Astrocyte of the spinal cord (primary cell): ENCODE measurements at regions not wholly inside any gene's neighbourhood (a gene's known extent, or its start where the extent isn't known, plus 50 kb on each side); places are given as distances from the start of the nearest gene placed in this dataset.

Source experiments
- DNase-seq: peaks from one replicate; pipeline ENCODE4 v3.0.0; 2011; ENCODE audit warnings: low read depth, low spot score
- H3K4me3 ChIP-seq: 2 replicates; pipeline ENCODE4 v1.5.1; 2011; ENCODE audit warnings: low read depth, mild to moderate bottlenecking, low read length, moderate library complexity
- in situ Hi-C: cut with HindIII; loops from 2 replicates; pipeline ENCODE4 v1.10.0; 2017; ENCODE audit warnings: low sequenced_read_pairs
- TF ChIP-seq, protein P1 (sequence below): IDR thresholded peaks from 2 replicates; pipeline ENCODE4 v1.5.1; 2012; ENCODE audit warnings: low read depth, mild to moderate bottlenecking, low read length, inconsistent platforms

DNA sequence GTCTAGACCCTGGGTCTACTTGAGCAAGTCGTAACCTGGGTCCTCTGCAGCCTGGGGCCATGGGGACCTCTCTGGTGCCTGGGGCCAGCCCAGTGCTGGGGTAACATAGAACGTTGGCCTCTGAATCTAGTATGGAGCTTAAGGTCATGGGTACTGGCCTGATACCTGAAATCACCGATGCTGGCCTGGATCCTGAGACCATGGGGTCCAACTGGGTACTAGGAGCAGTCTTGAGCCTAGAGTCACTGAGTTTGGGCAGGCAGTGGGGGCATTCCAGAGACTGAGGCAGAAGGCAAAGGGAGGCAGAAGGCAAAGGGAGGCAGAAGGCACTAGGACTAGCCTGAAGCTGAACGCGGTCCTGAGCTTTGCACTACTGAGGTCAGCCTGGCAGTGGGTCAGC, 1121.1 kb upstream of the PRR20A start:
- TF ChIP-seq, protein P1, sequence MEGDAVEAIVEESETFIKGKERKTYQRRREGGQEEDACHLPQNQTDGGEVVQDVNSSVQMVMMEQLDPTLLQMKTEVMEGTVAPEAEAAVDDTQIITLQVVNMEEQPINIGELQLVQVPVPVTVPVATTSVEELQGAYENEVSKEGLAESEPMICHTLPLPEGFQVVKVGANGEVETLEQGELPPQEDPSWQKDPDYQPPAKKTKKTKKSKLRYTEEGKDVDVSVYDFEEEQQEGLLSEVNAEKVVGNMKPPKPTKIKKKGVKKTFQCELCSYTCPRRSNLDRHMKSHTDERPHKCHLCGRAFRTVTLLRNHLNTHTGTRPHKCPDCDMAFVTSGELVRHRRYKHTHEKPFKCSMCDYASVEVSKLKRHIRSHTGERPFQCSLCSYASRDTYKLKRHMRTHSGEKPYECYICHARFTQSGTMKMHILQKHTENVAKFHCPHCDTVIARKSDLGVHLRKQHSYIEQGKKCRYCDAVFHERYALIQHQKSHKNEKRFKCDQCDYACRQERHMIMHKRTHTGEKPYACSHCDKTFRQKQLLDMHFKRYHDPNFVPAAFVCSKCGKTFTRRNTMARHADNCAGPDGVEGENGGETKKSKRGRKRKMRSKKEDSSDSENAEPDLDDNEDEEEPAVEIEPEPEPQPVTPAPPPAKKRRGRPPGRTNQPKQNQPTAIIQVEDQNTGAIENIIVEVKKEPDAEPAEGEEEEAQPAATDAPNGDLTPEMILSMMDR = no peak
- in situ Hi-C loops = no loop called here
- H3K4me3 ChIP-seq = no peak overlapping the region
- DNase-seq = no peak

DNA sequence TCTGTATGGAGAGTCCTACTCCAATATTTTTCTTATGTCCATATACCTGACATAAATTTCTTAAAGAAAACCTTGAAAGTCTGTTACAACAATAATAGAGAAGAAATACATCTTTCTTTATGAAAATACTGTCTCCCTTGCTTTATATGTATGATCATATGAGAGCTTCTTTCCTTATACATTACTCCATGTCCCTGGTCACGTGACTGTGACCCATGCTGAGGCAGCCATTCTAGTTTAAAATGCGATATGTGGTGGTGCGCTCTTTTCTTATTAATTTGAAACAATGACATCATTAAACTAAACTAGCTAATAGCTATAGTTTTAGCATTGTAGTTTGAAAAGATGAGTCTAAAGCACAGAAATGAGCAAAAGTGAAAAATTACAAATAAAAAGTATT, 1120.3 kb upstream of the PRR20A start:
- H3K4me3 ChIP-seq = no peak overlapping the region
- no peak for DNase-seq
- TF ChIP-seq, protein P1 = no peak
- in situ Hi-C loops = no loop called here

DNA sequence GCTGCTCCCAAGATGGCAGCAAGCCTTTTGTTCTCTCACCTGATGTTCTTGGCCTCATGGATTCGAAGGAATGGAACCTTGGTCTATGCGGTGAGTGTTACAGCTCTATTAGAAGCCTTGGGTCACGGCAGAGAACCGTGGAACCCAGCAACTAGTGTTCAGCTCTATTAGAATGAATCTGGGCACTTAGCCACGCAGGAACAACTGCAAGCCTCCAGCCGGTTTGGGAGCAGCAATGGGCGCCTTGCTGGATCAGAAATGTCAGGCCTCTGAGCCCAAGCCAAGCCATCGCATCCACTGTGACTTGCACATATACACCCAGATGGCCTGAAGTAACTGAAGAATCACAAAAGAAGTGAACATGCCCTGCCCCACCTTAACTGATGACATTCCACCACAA, 1100.7 kb upstream of the PRR20A start:
- TF ChIP-seq, protein P1 = no peak
- in situ Hi-C loops = no loop called here
- no peak for DNase-seq
- H3K4me3 ChIP-seq = no peak overlapping the region

DNA sequence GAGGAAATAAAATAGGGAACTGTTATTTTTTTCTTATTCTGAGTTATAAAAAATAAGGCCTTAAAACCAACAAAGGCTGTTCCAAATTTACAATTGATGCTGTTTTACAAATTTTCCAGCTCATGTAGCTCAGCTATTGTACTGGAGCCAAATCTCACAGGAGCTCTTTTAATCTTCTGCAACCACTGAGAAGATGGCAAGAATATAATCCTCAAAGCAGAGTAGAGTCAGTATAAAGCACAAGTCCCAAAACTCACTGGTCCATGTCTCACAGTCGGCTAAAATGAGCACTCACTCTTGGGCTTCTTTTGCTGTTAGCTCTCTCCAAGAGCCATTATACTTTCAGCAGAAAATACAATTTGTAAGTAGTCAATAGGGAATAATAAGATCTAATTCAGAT, 1074.4 kb upstream of the PRR20A start:
- no peak for DNase-seq
- H3K4me3 ChIP-seq = no peak overlapping the region
- in situ Hi-C loops = no loop called here
- TF ChIP-seq, protein P1 = no peak

DNA sequence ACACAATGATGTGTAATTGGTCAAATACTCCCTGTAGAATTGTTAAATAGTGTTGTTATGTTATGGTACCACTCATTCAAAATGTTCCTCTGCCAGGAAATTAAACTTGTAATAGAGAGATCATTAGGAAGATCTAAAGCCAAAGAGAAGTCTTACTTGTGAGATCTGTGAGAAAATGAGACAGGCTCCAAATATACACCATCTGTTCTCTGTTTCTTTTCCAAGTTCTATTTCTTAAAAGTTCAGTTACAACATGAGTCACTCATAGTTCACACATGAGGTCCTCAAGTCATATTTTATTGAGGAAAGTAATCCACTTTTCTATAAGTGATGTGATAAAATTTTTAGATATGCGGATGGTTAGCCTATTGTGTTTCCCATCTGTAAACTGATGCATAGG, 1038.1 kb upstream of the PRR20A start:
- no peak for DNase-seq
- TF ChIP-seq, protein P1 = no peak
- H3K4me3 ChIP-seq = no peak overlapping the region
- in situ Hi-C loops = no loop called here

DNA sequence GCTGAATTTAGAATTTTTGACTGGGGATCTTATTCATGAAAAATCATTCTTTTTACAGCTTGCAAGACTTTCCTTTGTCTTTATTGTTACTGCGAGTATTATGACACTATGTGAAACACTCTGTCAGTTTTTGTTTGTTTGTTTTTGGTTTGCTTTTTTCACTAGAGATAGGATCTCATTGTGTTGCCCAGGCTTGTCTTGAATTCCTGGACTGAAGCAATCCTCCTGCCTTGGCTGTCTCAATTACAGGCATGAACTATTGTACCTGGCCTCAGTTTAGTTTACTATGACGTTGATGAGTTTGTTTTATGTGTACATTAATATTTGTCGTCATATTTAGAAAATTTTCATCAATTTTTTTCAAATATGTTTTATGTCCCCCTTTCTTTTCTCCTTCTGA, 1030.0 kb upstream of the PRR20A start:
- in situ Hi-C loops = no loop called here
- no peak overlapping the region for H3K4me3 ChIP-seq
- no peak for DNase-seq
- TF ChIP-seq, protein P1 = no peak

DNA sequence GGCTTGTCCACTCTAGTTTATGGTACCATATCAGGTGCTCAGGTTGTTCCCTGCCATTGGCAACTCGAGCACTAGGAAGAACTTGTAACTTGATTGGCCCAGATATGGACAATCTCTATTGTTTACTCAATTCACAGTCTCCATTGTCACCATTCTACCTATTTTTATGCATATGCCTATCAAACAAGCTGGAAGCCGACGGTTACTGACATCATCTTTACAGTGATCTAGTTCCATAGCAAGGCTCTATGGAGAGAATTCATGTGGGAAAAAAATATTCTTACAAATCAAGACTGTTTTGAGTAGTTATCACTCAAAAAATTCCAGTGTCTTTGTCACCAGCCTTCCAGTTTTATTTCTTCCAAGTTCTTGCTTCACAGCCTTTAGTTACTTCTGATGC, 1006.2 kb upstream of the PRR20A start:
- in situ Hi-C loops = no loop called here
- TF ChIP-seq, protein P1 = no peak
- no peak overlapping the region for H3K4me3 ChIP-seq
- DNase-seq = no peak
